AG10803 (cell line): ENCODE measurements at regions not wholly inside any gene's neighbourhood (a gene's known extent, or its start where the extent isn't known, plus 50 kb on each side); places are given as distances from the start of the nearest gene placed in this dataset.

ENCODE experiments used
- DNase-seq: peaks from one replicate; pipeline ENCODE4 v3.0.0; 2010; ENCODE audit warnings: low read depth
- H3K4me3 ChIP-seq: 2 replicates; pipeline ENCODE4 v1.5.1; 2011; ENCODE audit warnings: mild to moderate bottlenecking, low read length, control low read depth
- CTCF ChIP-seq: conservative IDR thresholded peaks from 2 replicates; pipeline ENCODE4 v1.5.1; 2011; ENCODE audit warnings: mild to moderate bottlenecking, low read length, control low read depth, inconsistent platforms

- no peak overlapping the region for H3K4me3 ChIP-seq
- peak; percentile 79 for TF ChIP-seq CTCF
- peak; percentile 77 for DNase-seq
Observed at GRCh38 chr6:26175428-26176181, 88.4 kb downstream of the HFE start.

DNA sequence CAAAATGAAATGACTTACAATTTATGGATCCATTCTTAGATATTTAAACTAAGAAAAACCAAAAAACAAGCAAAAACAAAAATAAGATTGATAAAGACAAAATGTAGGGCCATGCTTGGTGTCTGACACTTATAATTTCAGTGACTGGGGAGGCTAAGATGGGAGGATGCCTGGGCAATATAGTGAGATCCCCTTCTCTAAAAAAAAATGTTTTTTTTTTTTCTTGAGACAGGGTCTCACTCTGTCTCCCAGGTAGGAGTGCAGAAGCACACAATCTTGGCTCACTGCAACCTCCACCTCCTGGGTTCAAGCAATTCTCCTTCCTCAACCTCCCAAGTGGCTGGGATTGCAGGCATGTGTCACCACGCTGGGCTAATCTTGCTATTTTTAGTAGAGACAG, 92.4 kb downstream of the HFE start:
- no peak for DNase-seq
- no peak overlapping the region for H3K4me3 ChIP-seq
- no peak for TF ChIP-seq CTCF

- no peak for TF ChIP-seq CTCF
- no peak for DNase-seq
- no peak overlapping the region for H3K4me3 ChIP-seq
Observed at GRCh38 chr6:26180346-26180745, 93.1 kb downstream of the HFE start.

DNA sequence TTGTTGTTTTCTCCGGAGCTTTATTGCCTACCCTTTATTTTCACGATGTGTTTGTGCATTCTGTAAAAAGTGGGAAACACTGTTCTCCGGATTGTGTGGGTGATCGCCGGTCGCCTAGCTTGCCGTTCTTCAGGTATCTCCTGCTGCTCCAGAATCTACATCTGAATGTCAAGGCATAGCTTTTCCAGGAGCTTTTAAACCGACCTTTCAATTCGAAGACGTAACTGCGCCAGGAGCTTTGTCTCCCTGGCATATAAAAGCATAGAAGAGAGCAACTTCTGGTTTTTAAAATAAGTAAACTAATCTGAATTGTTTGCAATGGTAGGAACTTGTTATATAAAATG, 96.0 kb downstream of the HFE start:
- DNase-seq: no peak
- TF ChIP-seq CTCF: no peak
- peak overlapping the region; percentile 56 for H3K4me3 ChIP-seq

GRCh38 chr6:26183581-26184366, 96.5 kb downstream of the HFE start:
- peak; percentile 88 for DNase-seq
- TF ChIP-seq CTCF: no peak
- peak overlapping the region; percentile 56 for H3K4me3 ChIP-seq

DNA sequence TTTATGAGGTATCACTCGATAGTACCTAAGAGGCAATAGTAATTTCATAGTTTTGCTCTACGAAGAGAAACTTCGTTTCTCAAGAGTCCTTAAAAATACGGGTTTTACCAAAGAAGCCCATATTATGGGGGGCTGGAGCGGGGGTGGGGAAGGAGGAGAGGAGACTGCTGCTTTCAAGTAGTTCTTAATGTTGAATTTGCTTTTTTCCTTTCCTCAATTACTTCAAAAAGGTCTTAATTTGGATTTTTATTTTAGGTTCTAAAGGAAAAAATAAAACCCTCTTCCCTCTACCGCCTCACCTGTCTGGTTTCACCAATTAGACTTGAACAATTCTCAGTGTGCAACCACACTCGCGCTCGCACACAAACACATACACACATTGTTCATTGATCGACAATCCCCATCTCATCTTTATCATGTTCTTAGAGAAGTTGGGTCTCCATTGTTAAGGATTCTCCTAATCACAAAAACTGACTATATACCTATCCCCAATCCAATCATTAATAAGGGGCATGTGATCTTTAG, 97.2 kb downstream of the HFE start:
- DNase-seq: no peak
- no peak for TF ChIP-seq CTCF
- peak overlapping the region; percentile 56 for H3K4me3 ChIP-seq

- no peak overlapping the region for H3K4me3 ChIP-seq
- no peak for TF ChIP-seq CTCF
- no peak for DNase-seq
Observed at GRCh38 chr6:26185004-26185403, 97.8 kb downstream of the HFE start.
